PC-3 (cell line): ENCODE measurements at regions not wholly inside any gene's neighbourhood (a gene's known extent, or its start where the extent isn't known, plus 50 kb on each side); places are given as distances from the start of the nearest gene placed in this dataset.

Experiments used
- ATAC-seq: fragments of 200-7000 bp; cut with Tn5 transposase; 2 replicates; pipeline ENCODE4 v1.9.1; 2020; ENCODE audit warnings: mild to moderate bottlenecking, moderate library complexity
- BruUV-seq: library from RNA; stranded (reverse); fragments of 400-500 nt; replicated peaks from 2 replicates; lab custom pipeline; 2021; lab: Mats Ljungman, UMichigan
- CTCF ChIA-PET: fragments of 300-600 bp; sonication (Branson Sonifier 250); formaldehyde crosslinking; loops from one replicate; lab custom pipeline; 2022; ENCODE audit warnings: antibody characterized with exemption; lab: Charles Lee
- POLR2A ChIA-PET: fragments of 300-600 bp; sonication (Branson Sonifier 250); formaldehyde crosslinking; loops from one replicate; lab custom pipeline; 2022; ENCODE audit warnings: antibody characterized with exemption; ENCODE audit not compliant: unreplicated experiment; lab: Charles Lee
- DNase-seq: peaks from one replicate; pipeline ENCODE4 v3.0.0-alpha.2; 2015
- H2AFZ ChIP-seq: fragments of 300-600 bp; sonication (generic); 2 replicates; pipeline ENCODE4 v1.6.0; 2016; ENCODE audit warnings: antibody characterized with exemption, low read length
- H3F3A ChIP-seq: fragments of 300-600 bp; sonication (generic); one replicate; pipeline ENCODE4 v1.6.0; 2017; ENCODE audit warnings: antibody characterized with exemption, low read length, control low read depth, mild to moderate bottlenecking; ENCODE audit not compliant: unreplicated experiment
- H3K27ac ChIP-seq: fragments of 300-600 bp; sonication (generic); 2 replicates; pipeline ENCODE4 v1.5.1; 2016; ENCODE audit warnings: mild to moderate bottlenecking, low read length
- H3K27me3 ChIP-seq: fragments of 300-600 bp; sonication (generic); 2 replicates; pipeline ENCODE4 v1.6.1; 2016; ENCODE audit warnings: low read length, mixed read lengths
- H3K36me3 ChIP-seq: fragments of 300-600 bp; sonication (generic); 2 replicates; pipeline ENCODE4 v1.6.1; 2016; ENCODE audit warnings: low read depth, mixed run types, low read length, mixed read lengths
- H3K4me1 ChIP-seq: fragments of 300-600 bp; sonication (generic); 2 replicates; pipeline ENCODE4 v1.5.1; 2016; ENCODE audit warnings: low read length; ENCODE audit not compliant: insufficient read depth
- H3K4me2 ChIP-seq: fragments of 300-600 bp; sonication (generic); 2 replicates; pipeline ENCODE4 v1.6.0; 2016; ENCODE audit warnings: low read length
- H3K4me3 ChIP-seq: fragments of 300-600 bp; sonication (generic); 2 replicates; pipeline ENCODE4 v1.5.1; 2016; ENCODE audit warnings: mild to moderate bottlenecking, low read length, mixed read lengths
- H3K79me2 ChIP-seq: fragments of 300-600 bp; sonication (generic); 2 replicates; pipeline ENCODE4 v1.6.1; 2017; ENCODE audit warnings: low read length, mixed read lengths
- H3K9ac ChIP-seq: fragments of 300-600 bp; sonication (generic); 2 replicates; pipeline ENCODE4 v1.6.0; 2016; ENCODE audit warnings: mild to moderate bottlenecking, low read length
- H3K9me2 ChIP-seq: fragments of 300-600 bp; sonication (generic); replicated peaks from 2 replicates; pipeline ENCODE4 v1.6.1; 2016; ENCODE audit warnings: mixed run types, low read length, mixed read lengths
- H3K9me3 ChIP-seq: fragments of 300-600 bp; sonication (generic); 2 replicates; pipeline ENCODE4 v1.6.1; 2016; ENCODE audit warnings: low read length, mixed read lengths
- H4K20me1 ChIP-seq: fragments of 300-600 bp; sonication (generic); 2 replicates; pipeline ENCODE4 v1.6.1; 2016; ENCODE audit warnings: low read length, mixed read lengths
- EZH2 ChIP-seq: fragments of 300-600 bp; sonication (generic); IDR thresholded peaks from one replicate; pipeline ENCODE4 v1.6.1; 2017; ENCODE audit warnings: antibody characterized with exemption, mild to moderate bottlenecking, low read length; ENCODE audit not compliant: unreplicated experiment
- EZH2phosphoT487 ChIP-seq: fragments of 300-600 bp; sonication (generic); IDR thresholded peaks from 2 replicates; pipeline ENCODE4 v1.6.1; 2018; ENCODE audit warnings: mild to moderate bottlenecking, antibody characterized with exemption, low read length, borderline replicate concordance
- intact Hi-C: fragments of 100-400 bp; cut with micrococcal nuclease; formaldehyde crosslinking; loops from 2 replicates; pipeline ENCODE4 v1.9.0; 2023
- TF ChIP-seq, protein P1 (sequence below): fragments of 300-600 bp; sonication (generic); conservative IDR thresholded peaks from 2 replicates; pipeline ENCODE4 v1.5.1; 2017; ENCODE audit warnings: antibody characterized with exemption, low read depth, mild to moderate bottlenecking, low read length

- no peaks in the 10 kb centered on the region for H3K4me1 ChIP-seq
- CTCF ChIA-PET: interaction anchor here (0.7 kb wide), 1 partner anchor 905 kb away, joined by 3 read pairs; no protein-coding TSS in a partner anchor
- H3K27me3 ChIP-seq: no peaks in the 10 kb centered on the region
- no peak overlapping the region for H3K4me2 ChIP-seq
- no peaks in the 10 kb centered on the region for H3K79me2 ChIP-seq
- H3K9me3 ChIP-seq: no peaks in the 10 kb centered on the region
- H2AFZ ChIP-seq: no peak overlapping the region
- H3K9ac ChIP-seq: no peak overlapping the region
- H3K27ac ChIP-seq: no peak overlapping the region
- H3F3A ChIP-seq: no peaks in the 10 kb centered on the region
- no peak overlapping the region for H3K4me3 ChIP-seq
- POLR2A ChIA-PET: interaction anchor here (0.6 kb wide), 1 partner anchor 784 kb away, joined by 4 read pairs; no protein-coding TSS in a partner anchor
- TF ChIP-seq EZH2phosphoT487 (no peak), EZH2 (no peak)
- TF ChIP-seq, protein P1, sequence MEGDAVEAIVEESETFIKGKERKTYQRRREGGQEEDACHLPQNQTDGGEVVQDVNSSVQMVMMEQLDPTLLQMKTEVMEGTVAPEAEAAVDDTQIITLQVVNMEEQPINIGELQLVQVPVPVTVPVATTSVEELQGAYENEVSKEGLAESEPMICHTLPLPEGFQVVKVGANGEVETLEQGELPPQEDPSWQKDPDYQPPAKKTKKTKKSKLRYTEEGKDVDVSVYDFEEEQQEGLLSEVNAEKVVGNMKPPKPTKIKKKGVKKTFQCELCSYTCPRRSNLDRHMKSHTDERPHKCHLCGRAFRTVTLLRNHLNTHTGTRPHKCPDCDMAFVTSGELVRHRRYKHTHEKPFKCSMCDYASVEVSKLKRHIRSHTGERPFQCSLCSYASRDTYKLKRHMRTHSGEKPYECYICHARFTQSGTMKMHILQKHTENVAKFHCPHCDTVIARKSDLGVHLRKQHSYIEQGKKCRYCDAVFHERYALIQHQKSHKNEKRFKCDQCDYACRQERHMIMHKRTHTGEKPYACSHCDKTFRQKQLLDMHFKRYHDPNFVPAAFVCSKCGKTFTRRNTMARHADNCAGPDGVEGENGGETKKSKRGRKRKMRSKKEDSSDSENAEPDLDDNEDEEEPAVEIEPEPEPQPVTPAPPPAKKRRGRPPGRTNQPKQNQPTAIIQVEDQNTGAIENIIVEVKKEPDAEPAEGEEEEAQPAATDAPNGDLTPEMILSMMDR: no peak
- no peaks in the 10 kb centered on the region for H3K36me3 ChIP-seq
- DNase-seq (no peak), ATAC-seq (no peak)
- BruUV-seq: no TSS peak
- intact Hi-C loops: no loop called here
- no peaks in the 10 kb centered on the region for H3K9me2 ChIP-seq
- no peaks in the 10 kb centered on the region for H4K20me1 ChIP-seq
Measured at GRCh38 chr9:13529321-13530104, 250.0 kb upstream of the MPDZ start.

DNA sequence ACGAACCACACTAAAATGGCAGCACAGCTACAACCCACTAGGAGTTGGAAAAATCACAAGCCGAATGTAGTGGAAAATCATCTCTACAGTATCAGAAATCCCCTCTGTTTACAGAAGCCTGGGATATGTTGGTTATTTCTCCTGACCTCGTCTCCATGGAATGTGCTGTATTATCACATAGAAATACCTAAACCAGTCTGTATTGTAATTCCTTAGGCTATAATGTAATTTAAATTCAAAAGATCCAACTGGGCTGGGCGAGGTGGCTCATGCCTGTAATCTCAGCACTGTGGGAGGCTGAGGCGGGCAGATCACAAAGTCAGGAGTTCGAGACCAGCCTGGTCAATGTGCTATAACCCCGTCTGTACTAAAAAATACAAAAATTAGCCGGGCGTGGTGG is 244.8 kb upstream of the MPDZ start:
- H3K79me2 ChIP-seq: no peaks in the 10 kb centered on the region
- BruUV-seq: no TSS peak
- ATAC-seq (no peak), DNase-seq (no peak)
- H3K4me2 ChIP-seq: no peak overlapping the region
- no peak overlapping the region for H3K9ac ChIP-seq
- H3K9me2 ChIP-seq: no peaks in the 10 kb centered on the region
- H2AFZ ChIP-seq: no peak overlapping the region
- H3K4me3 ChIP-seq: no peak overlapping the region
- no peaks in the 10 kb centered on the region for H4K20me1 ChIP-seq
- no peaks in the 10 kb centered on the region for H3K36me3 ChIP-seq
- H3F3A ChIP-seq: no peaks in the 10 kb centered on the region
- ChIA-PET POLR2A (no interaction called here), CTCF (no interaction called here)
- no peaks in the 10 kb centered on the region for H3K4me1 ChIP-seq
- no peaks in the 10 kb centered on the region for H3K27me3 ChIP-seq
- no peak overlapping the region for H3K27ac ChIP-seq
- H3K9me3 ChIP-seq: no peaks in the 10 kb centered on the region
- TF ChIP-seq EZH2phosphoT487 (no peak), EZH2 (no peak)
- TF ChIP-seq, protein P1: no peak
- intact Hi-C loops: no loop called here

DNA sequence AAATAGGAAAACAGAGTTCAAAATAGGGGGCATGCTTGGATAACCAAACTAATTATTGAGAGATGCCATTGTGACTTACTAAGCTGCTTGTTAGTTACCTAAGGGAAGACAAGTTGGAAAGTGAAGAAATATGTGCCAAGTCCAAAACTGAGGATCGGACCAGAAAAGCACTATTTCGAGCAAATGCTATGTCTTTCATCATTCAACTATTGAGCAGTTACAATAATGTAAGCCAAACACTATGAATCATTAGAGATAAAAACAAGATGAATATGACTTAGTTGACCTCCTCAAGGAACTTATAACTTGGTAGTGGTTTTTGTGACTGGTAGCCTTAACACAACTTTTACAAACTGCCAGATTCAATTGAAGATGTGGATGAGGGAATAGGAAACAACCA is 240.6 kb upstream of the MPDZ start:
- CTCF ChIA-PET: no interaction called here

More for the DNA sequence above, 240.6 kb upstream of the MPDZ start:
- Histone ChIP-seq H3K9me2 (no peaks in the 10 kb centered on the region), H3K27me3 (no peaks in the 10 kb centered on the region), H3K9me3 (no peaks in the 10 kb centered on the region), H2AFZ (no peak overlapping the region), H3F3A (no peaks in the 10 kb centered on the region), H3K4me2 (no peak overlapping the region), H3K79me2 (no peaks in the 10 kb centered on the region), H3K27ac (no peak overlapping the region), H3K4me3 (no peak overlapping the region), H3K9ac (no peak overlapping the region), H3K36me3 (no peaks in the 10 kb centered on the region), H3K4me1 (no peaks in the 10 kb centered on the region), H4K20me1 (no peaks in the 10 kb centered on the region)
- intact Hi-C loops: no loop called here
- DNase-seq: no peak
- TF ChIP-seq EZH2 (no peak), EZH2phosphoT487 (no peak)
- TF ChIP-seq, protein P1: no peak
- no TSS peak for BruUV-seq
- POLR2A ChIA-PET: no interaction called here
- no peak for ATAC-seq
